Hepatocyte (in vitro differentiated cells): ENCODE measurements at regions not wholly inside any gene's neighbourhood (a gene's known extent, or its start where the extent isn't known, plus 50 kb on each side); places are given as distances from the start of the nearest gene placed in this dataset.

Experiments used
- DNase-seq: peaks from one replicate; pipeline ENCODE4 v3.0.0-alpha.2; 2016; ENCODE audit warnings: low spot score
- H2AFZ ChIP-seq: fragments of 200-600 bp; sonication (generic); 2 replicates; pipeline ENCODE4 v1.6.0; 2016; ENCODE audit warnings: antibody characterized with exemption, mild to moderate bottlenecking
- H3K27ac ChIP-seq: fragments of 200-600 bp; sonication (generic); 2 replicates; pipeline ENCODE4 v1.5.1; 2016; ENCODE audit warnings: mild to moderate bottlenecking
- H3K27me3 ChIP-seq: fragments of 200-600 bp; sonication (generic); 2 replicates; pipeline ENCODE4 v1.6.1; 2016
- H3K36me3 ChIP-seq: fragments of 200-600 bp; sonication (generic); replicated peaks from 2 replicates; pipeline ENCODE4 v1.5.1; 2016; ENCODE audit warnings: low read depth; ENCODE audit not compliant: insufficient read depth
- H3K4me1 ChIP-seq: fragments of 200-600 bp; sonication (generic); 2 replicates; pipeline ENCODE4 v1.5.1; 2016; ENCODE audit warnings: mild to moderate bottlenecking, moderate library complexity; ENCODE audit not compliant: insufficient read depth
- H3K4me2 ChIP-seq: fragments of 200-600 bp; sonication (generic); 2 replicates; pipeline ENCODE4 v1.6.0; 2016
- H3K4me3 ChIP-seq: fragments of 200-600 bp; sonication (generic); 2 replicates; pipeline ENCODE4 v1.5.1; 2016; ENCODE audit warnings: mild to moderate bottlenecking
- H3K79me2 ChIP-seq: fragments of 200-600 bp; sonication (generic); 2 replicates; pipeline ENCODE4 v1.6.0; 2017; ENCODE audit warnings: mild to moderate bottlenecking
- H3K9me2 ChIP-seq: fragments of 200-600 bp; sonication (generic); replicated peaks from 2 replicates; pipeline ENCODE4 v1.6.0; 2017; ENCODE audit warnings: mild to moderate bottlenecking; ENCODE audit not compliant: insufficient read depth
- H3K9me3 ChIP-seq: fragments of 200-600 bp; sonication (generic); 2 replicates; pipeline ENCODE4 v1.5.1; 2016; ENCODE audit warnings: low read depth, mild to moderate bottlenecking
- H4K20me1 ChIP-seq: fragments of 200-600 bp; sonication (generic); 2 replicates; pipeline ENCODE4 v1.6.0; 2016; ENCODE audit warnings: mild to moderate bottlenecking; ENCODE audit not compliant: insufficient read depth, poor library complexity, severe bottlenecking
- EZH2 ChIP-seq: fragments of 200-600 bp; sonication (generic); IDR thresholded peaks from 2 replicates; pipeline ENCODE4 v1.6.1; 2016; ENCODE audit warnings: antibody characterized with exemption, mild to moderate bottlenecking, borderline replicate concordance
- EZH2phosphoT487 ChIP-seq: fragments of 200-600 bp; sonication (generic); IDR thresholded peaks from one replicate; pipeline ENCODE4 v1.6.1; 2018; ENCODE audit warnings: antibody characterized with exemption, mild to moderate bottlenecking, low read depth, moderate library complexity; ENCODE audit not compliant: unreplicated experiment, severe bottlenecking
- WGBS: methylation state at CpG from one replicate; pipeline ENCODE4 v1.1.6; 2016; ENCODE audit warnings: low lambda C conversion rate; ENCODE audit errors: missing lambda C conversion rate; 5-methylcytosine and 5-hydroxymethylcytosine counted together
- TF ChIP-seq, protein P1 (sequence below): fragments of 200-600 bp; sonication (generic); IDR thresholded peaks from 2 replicates; pipeline ENCODE4 v1.5.1; 2016; ENCODE audit warnings: antibody characterized with exemption, mild to moderate bottlenecking; ENCODE audit not compliant: poor library complexity

DNA sequence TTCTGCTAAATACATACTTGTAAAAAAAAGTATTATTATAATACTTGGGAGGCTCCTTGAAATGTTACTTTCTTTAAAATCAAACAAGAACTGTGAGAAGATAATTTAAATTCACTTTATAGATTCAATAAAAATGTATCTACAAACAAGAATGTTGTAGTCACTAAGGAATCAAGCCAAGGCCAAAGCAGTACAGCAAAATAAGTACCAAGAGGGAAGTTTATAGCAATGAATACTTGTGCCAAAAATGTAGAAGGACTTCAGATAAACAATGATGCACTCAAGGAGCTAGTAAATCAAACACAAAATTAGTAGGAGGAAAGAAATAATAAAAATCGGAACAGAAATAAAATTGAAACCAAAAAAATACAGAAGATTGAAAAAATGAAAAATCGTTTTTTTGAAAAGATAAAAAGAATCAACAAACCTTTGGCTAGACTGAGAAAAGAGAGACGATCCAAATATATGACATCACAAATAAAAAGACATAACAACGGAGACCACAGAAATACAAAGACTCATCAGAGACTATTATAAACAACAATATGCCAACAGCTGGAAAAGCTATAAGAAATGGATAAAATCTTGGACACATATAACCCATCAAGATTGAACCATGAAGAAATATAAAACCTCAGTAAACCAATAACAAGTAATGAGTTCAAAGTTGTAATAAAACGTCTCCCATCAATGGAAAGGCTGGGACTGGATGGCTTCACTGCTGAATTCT, 286.0 kb upstream of the TMEM229A start:
- WGBS = 59% methylated on average over 5 of the region's 5 CpGs

GRCh38 chr7:124310934-124311390, 278.1 kb upstream of the TMEM229A start:
- no peak overlapping the region for H2AFZ ChIP-seq
- no peak overlapping the region for H3K27ac ChIP-seq
- H3K4me1 ChIP-seq = no peaks in the 10 kb centered on the region
- no peaks in the 10 kb centered on the region for H3K9me3 ChIP-seq
- H3K4me3 ChIP-seq = no peak overlapping the region
- H3K79me2 ChIP-seq = no peaks in the 10 kb centered on the region
- H3K9me2 ChIP-seq = no peaks in the 10 kb centered on the region
- no peak for TF ChIP-seq EZH2
- no peak for TF ChIP-seq EZH2phosphoT487
- TF ChIP-seq, protein P1, sequence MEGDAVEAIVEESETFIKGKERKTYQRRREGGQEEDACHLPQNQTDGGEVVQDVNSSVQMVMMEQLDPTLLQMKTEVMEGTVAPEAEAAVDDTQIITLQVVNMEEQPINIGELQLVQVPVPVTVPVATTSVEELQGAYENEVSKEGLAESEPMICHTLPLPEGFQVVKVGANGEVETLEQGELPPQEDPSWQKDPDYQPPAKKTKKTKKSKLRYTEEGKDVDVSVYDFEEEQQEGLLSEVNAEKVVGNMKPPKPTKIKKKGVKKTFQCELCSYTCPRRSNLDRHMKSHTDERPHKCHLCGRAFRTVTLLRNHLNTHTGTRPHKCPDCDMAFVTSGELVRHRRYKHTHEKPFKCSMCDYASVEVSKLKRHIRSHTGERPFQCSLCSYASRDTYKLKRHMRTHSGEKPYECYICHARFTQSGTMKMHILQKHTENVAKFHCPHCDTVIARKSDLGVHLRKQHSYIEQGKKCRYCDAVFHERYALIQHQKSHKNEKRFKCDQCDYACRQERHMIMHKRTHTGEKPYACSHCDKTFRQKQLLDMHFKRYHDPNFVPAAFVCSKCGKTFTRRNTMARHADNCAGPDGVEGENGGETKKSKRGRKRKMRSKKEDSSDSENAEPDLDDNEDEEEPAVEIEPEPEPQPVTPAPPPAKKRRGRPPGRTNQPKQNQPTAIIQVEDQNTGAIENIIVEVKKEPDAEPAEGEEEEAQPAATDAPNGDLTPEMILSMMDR = no peak
- H3K36me3 ChIP-seq = no peaks in the 10 kb centered on the region
- DNase-seq = no peak
- H3K27me3 ChIP-seq = no peaks in the 10 kb centered on the region
- H4K20me1 ChIP-seq = no peaks in the 10 kb centered on the region
- no peak overlapping the region for H3K4me2 ChIP-seq

More for the DNA sequence above, 286.0 kb upstream of the TMEM229A start:
- Histone ChIP-seq H3K4me2 (no peak overlapping the region), H3K27ac (no peak overlapping the region), H3K4me3 (no peak overlapping the region), H3K9me2 (no peaks in the 10 kb centered on the region), H3K79me2 (no peaks in the 10 kb centered on the region), H3K9me3 (no peaks in the 10 kb centered on the region), H2AFZ (no peak overlapping the region), H3K4me1 (no peaks in the 10 kb centered on the region), H3K27me3 (no peaks in the 10 kb centered on the region), H4K20me1 (no peaks in the 10 kb centered on the region), H3K36me3 (no peaks in the 10 kb centered on the region)
- DNase-seq = no peak
- TF ChIP-seq, protein P1 = no peak
- TF ChIP-seq EZH2 (no peak), EZH2phosphoT487 (no peak)

GRCh38 chr7:124308384-124308783, 275.5 kb upstream of the TMEM229A start:
- Histone ChIP-seq H3K4me3 (no peak overlapping the region), H3K36me3 (no peaks in the 10 kb centered on the region), H3K9me3 (no peaks in the 10 kb centered on the region), H3K4me2 (no peak overlapping the region), H3K79me2 (no peaks in the 10 kb centered on the region), H3K27ac (no peak overlapping the region), H3K4me1 (no peaks in the 10 kb centered on the region), H3K9me2 (no peaks in the 10 kb centered on the region), H2AFZ (no peak overlapping the region), H4K20me1 (no peaks in the 10 kb centered on the region), H3K27me3 (no peaks in the 10 kb centered on the region)
- no peak for DNase-seq
- TF ChIP-seq EZH2phosphoT487 = no peak
- TF ChIP-seq EZH2 = no peak
- TF ChIP-seq, protein P1 = no peak
